T-helper 17 cell (primary cell): ENCODE measurements at regions not wholly inside any gene's neighbourhood (a gene's known extent, or its start where the extent isn't known, plus 50 kb on each side); places are given as distances from the start of the nearest gene placed in this dataset.
"Not testable (repeated sequence)": the region's sequence is repeated elsewhere in the genome, so short reads cannot be mapped to it uniquely, and the experiment has no call there.

Source experiments
- ATAC-seq: fragments of 150-1000 bp; cut with Tn5 transposase; 2 replicates; pipeline ENCODE4 v1.10.0; 2021; ENCODE audit warnings: mild to moderate bottlenecking, moderate library complexity
- DNase-seq, 3 donors: peaks; one replicate each; pipeline versions ENCODE4 v3.0.0 to v3.0.0-alpha.2; 2020 to 2021
- H3K9me3 ChIP-seq: one replicate; pipeline ENCODE4 v1.7.0; 2013; ENCODE audit warnings: low read length, mild to moderate bottlenecking; ENCODE audit not compliant: control insufficient read depth, poor library complexity, severe bottlenecking
- H3K27ac Mint-ChIP-seq: one replicate; pipeline ENCODE4 v1.8.0; 2022; ENCODE audit warnings: mild to moderate bottlenecking, moderate library complexity, mixed read lengths
- H3K27me3 Mint-ChIP-seq: one replicate; pipeline ENCODE4 v1.8.0; 2022; ENCODE audit warnings: mixed read lengths
- H3K36me3 Mint-ChIP-seq: one replicate; pipeline ENCODE4 v1.8.0; 2022; ENCODE audit warnings: low read depth, mixed read lengths
- H3K4me1 Mint-ChIP-seq: one replicate; pipeline ENCODE4 v1.8.0; 2022; ENCODE audit warnings: mild to moderate bottlenecking, mixed read lengths
- H3K4me3 Mint-ChIP-seq: one replicate; pipeline ENCODE4 v1.8.0; 2022; ENCODE audit warnings: mild to moderate bottlenecking, moderate library complexity, mixed read lengths

GRCh38 chr17:27155866-27156265, 138.0 kb upstream of the WSB1 start:
- Mint-ChIP-seq H3K27ac (no peak overlapping the region), H3K36me3 (no peaks in the 10 kb centered on the region), H3K27me3 (no peaks in the 10 kb centered on the region), H3K4me3 (no peak overlapping the region), H3K4me1 (no peaks in the 10 kb centered on the region)
- no peaks in the 10 kb centered on the region for H3K9me3 ChIP-seq
- DNase-seq (no peak), ATAC-seq (no peak)

GRCh38 chr17:27157297-27157696, 136.6 kb upstream of the WSB1 start:
- H3K9me3 ChIP-seq: no peaks in the 10 kb centered on the region
- no peak for DNase-seq
- Mint-ChIP-seq H3K4me3 (no peak overlapping the region), H3K4me1 (no peaks in the 10 kb centered on the region), H3K27ac (no peak overlapping the region), H3K27me3 (no peaks in the 10 kb centered on the region), H3K36me3 (no peaks in the 10 kb centered on the region)
- ATAC-seq: no peak

GRCh38 chr17:27157898-27158297, 136.0 kb upstream of the WSB1 start:
- Mint-ChIP-seq H3K4me3 (no peak overlapping the region), H3K4me1 (no peaks in the 10 kb centered on the region), H3K36me3 (no peaks in the 10 kb centered on the region), H3K27me3 (no peaks in the 10 kb centered on the region), H3K27ac (no peak overlapping the region)
- ATAC-seq (no peak), DNase-seq (no peak)
- H3K9me3 ChIP-seq: no peaks in the 10 kb centered on the region

GRCh38 chr17:27158382-27158781, 135.5 kb upstream of the WSB1 start:
- ATAC-seq (no peak), DNase-seq (no peak)
- Mint-ChIP-seq H3K36me3 (no peaks in the 10 kb centered on the region), H3K4me1 (no peaks in the 10 kb centered on the region), H3K27ac (no peak overlapping the region), H3K4me3 (no peak overlapping the region), H3K27me3 (no peaks in the 10 kb centered on the region)
- H3K9me3 ChIP-seq: no peaks in the 10 kb centered on the region

DNA sequence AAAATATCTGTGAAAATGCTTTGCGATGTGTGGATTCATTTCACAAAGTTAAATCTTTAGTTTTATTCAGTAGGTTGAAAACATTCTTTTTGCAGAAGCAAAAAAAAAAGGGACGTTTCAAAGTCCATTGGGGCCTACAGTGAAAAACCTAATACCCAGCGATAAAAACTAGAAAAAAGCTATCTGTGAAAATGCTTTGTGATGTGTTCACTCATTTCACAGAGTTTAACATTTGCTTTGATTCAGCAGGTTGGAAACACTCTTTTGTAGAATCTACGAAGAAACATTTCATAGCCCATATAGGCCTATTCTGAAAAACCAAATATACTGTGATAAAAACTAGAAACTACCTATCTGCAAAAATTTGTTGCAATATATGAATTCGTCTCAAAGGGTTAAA, 113.6 kb upstream of the WSB1 start:
- H3K27me3 Mint-ChIP-seq: no peaks in the 10 kb centered on the region
- H3K36me3 Mint-ChIP-seq: no peaks in the 10 kb centered on the region
- DNase-seq: no peak
- ATAC-seq: no peak
- no peak overlapping the region for H3K4me3 Mint-ChIP-seq
- H3K9me3 ChIP-seq: peaks cover 3% of the 10 kb centered on the region
- no peak overlapping the region for H3K27ac Mint-ChIP-seq
- H3K4me1 Mint-ChIP-seq: no peaks in the 10 kb centered on the region

DNA sequence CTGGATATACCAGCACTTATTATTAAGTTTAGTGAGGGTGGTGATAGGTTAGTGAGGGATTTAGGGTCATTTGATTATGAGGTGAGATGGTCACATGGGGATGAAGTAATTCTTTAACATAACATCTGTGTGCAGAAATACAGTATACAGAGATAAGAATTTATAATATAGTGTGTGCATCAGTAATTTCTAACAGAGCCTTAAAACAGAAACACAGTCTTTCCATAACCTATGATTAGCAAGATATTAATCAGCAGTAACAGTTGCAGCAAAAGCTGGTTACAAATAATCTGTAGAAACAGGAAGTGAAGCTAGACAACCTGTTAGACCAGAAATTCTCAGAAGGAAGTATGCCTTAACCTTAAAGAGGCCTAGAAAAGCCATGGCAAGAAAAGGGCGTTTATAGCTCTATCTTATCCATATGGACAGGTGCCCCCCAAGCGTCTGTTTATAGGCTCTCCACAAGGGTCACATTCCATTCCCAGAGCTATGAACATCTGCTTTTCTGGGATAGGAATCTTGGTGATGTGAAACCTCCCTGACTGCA, 112.5 kb upstream of the WSB1 start:
- H3K4me1 Mint-ChIP-seq, ATAC-seq, H3K9me3 ChIP-seq, H3K27me3 Mint-ChIP-seq, H3K27ac Mint-ChIP-seq, DNase-seq, H3K36me3 Mint-ChIP-seq, H3K4me3 Mint-ChIP-seq: not testable (repeated sequence)

DNA sequence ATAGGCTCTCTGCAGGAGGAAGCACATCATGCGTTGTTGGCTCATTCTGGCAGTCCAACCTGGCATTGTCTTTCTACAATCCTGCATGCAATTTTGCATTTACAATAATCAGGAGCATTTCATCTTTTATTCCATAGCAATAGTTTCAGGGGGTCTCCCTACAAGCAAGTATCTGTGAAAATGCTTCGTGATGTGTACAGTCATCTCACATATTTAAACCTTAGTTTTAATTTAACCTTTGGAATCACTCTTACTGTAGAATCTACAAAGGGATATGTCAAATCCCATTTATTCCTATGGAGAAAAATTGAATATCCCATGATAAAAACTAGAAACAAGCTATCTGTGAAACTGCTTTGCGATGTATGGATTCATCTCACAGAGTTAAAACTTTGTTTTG, 112.0 kb upstream of the WSB1 start:
- Mint-ChIP-seq H3K36me3 (no peaks in the 10 kb centered on the region), H3K27ac (no peak overlapping the region), H3K4me3 (no peak overlapping the region), H3K27me3 (no peaks in the 10 kb centered on the region), H3K4me1 (no peaks in the 10 kb centered on the region)
- DNase-seq: no peak
- peaks cover 3% of the 10 kb centered on the region for H3K9me3 ChIP-seq
- ATAC-seq: no peak

DNA sequence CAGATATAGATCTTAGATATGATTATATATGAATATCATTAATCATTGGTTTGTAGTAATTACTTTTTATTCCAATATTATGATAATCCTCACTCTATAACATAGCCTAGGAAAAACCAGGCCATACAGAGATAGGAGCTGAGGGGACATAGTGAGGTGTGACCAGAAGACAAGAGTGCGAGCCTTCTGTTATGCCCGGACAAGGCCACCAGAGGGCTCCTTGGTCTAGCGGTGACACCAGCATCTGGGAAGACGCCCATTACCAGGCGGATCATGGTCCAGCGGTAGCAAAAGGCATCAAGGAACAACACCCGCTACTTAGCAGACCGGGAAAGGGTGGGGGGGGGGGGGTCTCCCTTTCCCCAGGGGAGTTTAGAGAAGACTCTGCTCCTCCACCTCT, 96.4 kb upstream of the WSB1 start:
- not testable (repeated sequence) for H3K9me3 ChIP-seq, H3K27me3 Mint-ChIP-seq, ATAC-seq, H3K27ac Mint-ChIP-seq, DNase-seq, H3K4me1 Mint-ChIP-seq, H3K36me3 Mint-ChIP-seq, H3K4me3 Mint-ChIP-seq

DNA sequence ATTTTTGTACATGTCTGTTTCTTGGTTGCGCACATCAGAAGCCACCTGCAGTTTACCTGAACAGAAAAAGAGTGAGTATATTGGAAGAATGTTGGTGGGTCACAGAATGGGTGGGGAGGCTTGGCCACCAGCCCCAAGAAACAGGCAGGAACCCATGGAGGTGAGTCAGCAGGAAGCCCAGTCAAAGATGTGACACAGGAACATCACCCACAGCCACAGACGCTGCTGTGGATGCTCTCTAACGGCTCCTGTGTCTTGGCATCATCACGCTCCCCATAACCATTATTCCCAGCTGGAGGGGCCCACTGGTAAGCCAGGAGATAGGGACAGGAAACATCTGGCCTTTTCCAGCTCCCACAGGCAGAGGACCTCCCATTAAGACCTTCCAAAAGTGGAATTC, 94.0 kb upstream of the WSB1 start:
- Mint-ChIP-seq H3K27me3 (peaks cover 9% of the 10 kb centered on the region), H3K27ac (no peak overlapping the region), H3K36me3 (no peaks in the 10 kb centered on the region), H3K4me1 (no peaks in the 10 kb centered on the region), H3K4me3 (no peak overlapping the region)
- no peaks in the 10 kb centered on the region for H3K9me3 ChIP-seq
- ATAC-seq: no peak
- no peak for DNase-seq

DNA sequence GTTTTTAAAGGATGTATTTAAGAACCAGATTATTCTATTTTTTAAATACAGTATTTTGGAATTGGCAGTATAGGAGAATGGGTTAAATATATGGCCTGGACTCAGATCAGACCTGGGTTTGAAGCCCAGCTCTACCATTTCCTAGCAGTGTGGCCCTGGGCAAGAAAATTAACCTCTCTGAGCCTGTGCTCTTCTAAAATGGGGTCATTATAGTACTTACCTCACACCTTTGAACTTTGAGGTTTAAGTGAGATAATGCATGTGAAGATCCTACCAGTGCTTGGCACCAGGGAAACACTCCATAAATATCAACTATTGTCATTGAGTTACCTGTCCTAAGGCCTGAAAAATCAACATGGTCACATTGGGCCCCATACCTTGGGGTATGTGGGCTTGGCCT, 93.4 kb upstream of the WSB1 start:
- Mint-ChIP-seq H3K36me3 (no peaks in the 10 kb centered on the region), H3K27me3 (peaks cover 9% of the 10 kb centered on the region), H3K4me3 (no peak overlapping the region), H3K27ac (no peak overlapping the region), H3K4me1 (no peaks in the 10 kb centered on the region)
- no peaks in the 10 kb centered on the region for H3K9me3 ChIP-seq
- ATAC-seq (no peak), DNase-seq (no peak)

DNA sequence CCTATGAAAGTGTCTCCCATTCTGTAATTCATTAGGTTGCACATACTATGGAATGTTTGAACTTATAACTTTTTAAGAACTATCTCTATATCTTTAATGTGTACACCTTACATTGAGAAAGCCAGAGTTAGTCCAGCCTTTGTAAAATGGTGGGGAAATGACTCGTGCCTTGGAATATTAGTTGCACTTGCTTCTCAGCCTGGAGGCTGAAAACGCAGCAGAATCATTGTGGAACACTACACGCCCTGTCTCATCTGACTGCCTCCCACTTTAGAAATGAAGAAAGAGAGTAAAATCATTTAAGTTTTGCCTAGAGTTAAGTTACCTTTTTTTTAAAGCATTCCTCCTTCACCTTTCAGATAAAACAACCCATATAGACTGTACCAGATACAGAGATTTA, 90.7 kb upstream of the WSB1 start:
- peaks cover 9% of the 10 kb centered on the region for H3K27me3 Mint-ChIP-seq
- ATAC-seq (no peak), DNase-seq (no peak)
- no peak overlapping the region for H3K27ac Mint-ChIP-seq
- H3K4me1 Mint-ChIP-seq: no peaks in the 10 kb centered on the region
- H3K36me3 Mint-ChIP-seq: no peaks in the 10 kb centered on the region
- H3K4me3 Mint-ChIP-seq: no peak overlapping the region
- no peaks in the 10 kb centered on the region for H3K9me3 ChIP-seq

DNA sequence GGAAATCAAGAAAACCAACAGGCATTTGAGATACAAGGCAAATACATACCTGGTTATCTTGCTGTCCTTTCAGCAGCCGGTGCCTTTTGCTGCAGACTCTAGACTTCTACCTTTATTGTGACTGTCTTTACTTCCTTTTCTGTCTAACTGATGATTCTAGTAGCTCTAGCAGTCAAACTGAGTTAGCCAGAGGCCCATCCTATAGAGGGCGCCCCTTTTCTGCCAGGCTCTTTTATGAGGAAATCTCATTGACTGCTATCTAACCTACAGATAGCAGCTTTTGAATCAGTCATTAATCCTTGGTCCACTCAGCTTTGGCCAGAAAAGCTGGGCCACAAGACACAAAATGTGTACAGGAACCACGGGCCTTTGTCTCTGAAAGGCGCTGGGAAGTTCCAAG, 87.5 kb upstream of the WSB1 start:
- peaks cover 9% of the 10 kb centered on the region for H3K27me3 Mint-ChIP-seq
- ATAC-seq (no peak), DNase-seq (no peak)
- H3K36me3 Mint-ChIP-seq: no peaks in the 10 kb centered on the region
- no peaks in the 10 kb centered on the region for H3K4me1 Mint-ChIP-seq
- no peak overlapping the region for H3K4me3 Mint-ChIP-seq
- no peaks in the 10 kb centered on the region for H3K9me3 ChIP-seq
- no peak overlapping the region for H3K27ac Mint-ChIP-seq

GRCh38 chr17:27207073-27207513, 86.8 kb upstream of the WSB1 start:
- H3K9me3 ChIP-seq: no peaks in the 10 kb centered on the region
- Mint-ChIP-seq H3K36me3 (no peaks in the 10 kb centered on the region), H3K27ac (no peak overlapping the region), H3K27me3 (peaks cover 9% of the 10 kb centered on the region), H3K4me3 (no peak overlapping the region), H3K4me1 (no peaks in the 10 kb centered on the region)
- DNase-seq: no peak
- no peak for ATAC-seq

- H3K36me3 Mint-ChIP-seq, ATAC-seq: not testable (repeated sequence)
Measured at GRCh38 chr17:27208370-27208769, 85.5 kb upstream of the WSB1 start.

More at GRCh38 chr17:27208370-27208769, 85.5 kb upstream of the WSB1 start:
- H3K27ac Mint-ChIP-seq, H3K27me3 Mint-ChIP-seq, DNase-seq, H3K9me3 ChIP-seq, H3K4me1 Mint-ChIP-seq, H3K4me3 Mint-ChIP-seq: not testable (repeated sequence)
